WTC11 (cell line): ENCODE measurements at regions not wholly inside any gene's neighbourhood (a gene's known extent, or its start where the extent isn't known, plus 50 kb on each side); places are given as distances from the start of the nearest gene placed in this dataset.

Experiments used
- ATAC-seq: fragments of 200-7000 bp; cut with Tn5 transposase; 2 replicates; pipeline ENCODE4 v1.10.0; 2021; ENCODE audit warnings: mild to moderate bottlenecking, moderate library complexity
- CTCF ChIA-PET: fragments of 300-600 bp; sonication (Branson Sonifier 250); formaldehyde crosslinking; loops from one replicate; lab custom pipeline; 2021; ENCODE audit warnings: antibody characterized with exemption; lab: Charles Lee
- POLR2A ChIA-PET: fragments of 350-600 bp; sonication (Branson Sonifier 250); formaldehyde crosslinking; loops from one replicate; lab custom pipeline; 2021; ENCODE audit warnings: antibody characterized with exemption; lab: Charles Lee
- DNase-seq: peaks from one replicate; pipeline ENCODE4 v3.0.0; 2021; ENCODE audit warnings: low spot score
- H3K27ac Mint-ChIP-seq: 2 replicates; pipeline ENCODE4 v1.8.0; 2021; ENCODE audit warnings: mixed read lengths
- H3K27me3 Mint-ChIP-seq: 2 replicates; pipeline ENCODE4 v1.8.0; 2021; ENCODE audit warnings: low read depth, mild to moderate bottlenecking, moderate library complexity, mixed read lengths
- H3K36me3 Mint-ChIP-seq: 2 replicates; pipeline ENCODE4 v1.8.0; 2021; ENCODE audit warnings: mixed read lengths
- H3K4me1 Mint-ChIP-seq: 2 replicates; pipeline ENCODE4 v1.8.0; 2022; ENCODE audit warnings: mixed read lengths
- H3K4me3 Mint-ChIP-seq: 2 replicates; pipeline ENCODE4 v1.8.0; 2021; ENCODE audit warnings: mild to moderate bottlenecking, moderate library complexity, mixed read lengths
- H3K9me3 Mint-ChIP-seq: 2 replicates; pipeline ENCODE4 v1.8.0; 2021; ENCODE audit warnings: mixed read lengths
- FOXP1 ChIP-seq: sonication (generic); formaldehyde crosslinking; IDR thresholded peaks from 2 replicates; pipeline ENCODE4 v1.8.0; 2022; ENCODE audit warnings: missing genetic modification reagents, mild to moderate bottlenecking, moderate library complexity, borderline replicate concordance
- GTF2I ChIP-seq: fragments of 250-450 bp; sonication (Bioruptor Pico); conservative IDR thresholded peaks from 2 replicates; pipeline ENCODE4 v1.4.0; 2021; ENCODE audit warnings: mild to moderate bottlenecking
- JUN ChIP-seq: sonication (generic); formaldehyde crosslinking; IDR thresholded peaks from 2 replicates; pipeline ENCODE4 v1.8.0; 2023; ENCODE audit warnings: mild to moderate bottlenecking, missing genetic modification reagents
- NR3C1 ChIP-seq: sonication (generic); formaldehyde crosslinking; conservative IDR thresholded peaks from 2 replicates; pipeline ENCODE4 v1.8.1; 2023; ENCODE audit warnings: low read depth, mild to moderate bottlenecking, missing genetic modification reagents
- PRRX2 ChIP-seq: fragments of 250-450 bp; sonication (Bioruptor Pico); IDR thresholded peaks from 2 replicates; pipeline ENCODE4 v1.8.0; 2021; ENCODE audit warnings: mild to moderate bottlenecking
- SMAD4 ChIP-seq: sonication (generic); formaldehyde crosslinking; IDR thresholded peaks from 2 replicates; pipeline ENCODE4 v1.8.0; 2022; ENCODE audit warnings: mild to moderate bottlenecking, missing genetic modification reagents
- TCF7 ChIP-seq: sonication (generic); formaldehyde crosslinking; IDR thresholded peaks from 2 replicates; pipeline ENCODE4 v1.8.0; 2022; ENCODE audit warnings: mild to moderate bottlenecking, low read depth, missing genetic modification reagents, moderate library complexity
- ZNF232 ChIP-seq: sonication (generic); formaldehyde crosslinking; IDR thresholded peaks from 2 replicates; pipeline ENCODE4 v1.8.0; 2022; ENCODE audit warnings: mild to moderate bottlenecking, missing genetic modification reagents
- ZNF263 ChIP-seq: sonication (generic); formaldehyde crosslinking; IDR thresholded peaks from 2 replicates; pipeline ENCODE4 v1.8.1; 2022; ENCODE audit warnings: low read depth, mild to moderate bottlenecking, moderate library complexity, missing genetic modification reagents
- ZNF396 ChIP-seq: fragments of 250-450 bp; sonication (Bioruptor Pico); IDR thresholded peaks from 2 replicates; pipeline ENCODE4 v1.8.0; 2021; ENCODE audit warnings: mild to moderate bottlenecking, moderate library complexity, borderline replicate concordance
- TF ChIP-seq, protein P1 (sequence below): sonication (generic); formaldehyde crosslinking; IDR thresholded peaks from 2 replicates; pipeline ENCODE4 v1.8.0; 2022; ENCODE audit warnings: mild to moderate bottlenecking, missing genetic modification reagents
- TF ChIP-seq, protein P2 (sequence below): sonication (generic); formaldehyde crosslinking; IDR thresholded peaks from 2 replicates; pipeline ENCODE4 v1.8.1; 2022; ENCODE audit warnings: missing genetic modification reagents, borderline replicate concordance
- TF ChIP-seq, protein P3 (sequence below): fragments of 250-450 bp; sonication (Bioruptor Pico); IDR thresholded peaks from 2 replicates; pipeline ENCODE4 v1.9.0; 2021; ENCODE audit warnings: mild to moderate bottlenecking
- TF ChIP-seq, protein P4 (sequence below): fragments of 250-450 bp; sonication (Bioruptor Pico); conservative IDR thresholded peaks from 2 replicates; pipeline ENCODE4 v1.9.0; 2021; ENCODE audit warnings: mild to moderate bottlenecking

DNA sequence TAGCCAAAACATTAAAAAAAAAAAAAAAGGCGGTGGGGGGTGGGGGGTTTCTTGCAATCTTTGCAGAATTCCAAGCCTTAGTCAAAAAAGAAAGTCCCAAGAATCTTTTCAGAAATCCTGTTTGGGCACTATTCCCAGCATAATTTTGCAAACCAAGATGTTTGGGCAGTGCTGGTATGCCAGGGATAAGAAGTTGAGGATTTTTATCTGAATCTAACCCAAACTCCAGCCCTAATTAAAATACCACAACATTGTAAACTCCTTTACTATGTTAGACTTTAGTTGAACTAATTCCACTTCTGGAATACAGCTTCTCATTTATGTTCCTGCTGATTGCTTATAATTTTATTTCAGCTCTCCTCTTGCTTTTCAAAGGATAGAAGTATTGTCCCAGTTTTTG lies 504.1 kb upstream of the ADGRL2 start:
- peaks cover 9% of the 10 kb centered on the region; the same call in 1 of the 2 replicates for H3K9me3 Mint-ChIP-seq
- no peaks in the 10 kb centered on the region for H3K27me3 Mint-ChIP-seq
- peaks cover 10% of the 10 kb centered on the region for H3K4me1 Mint-ChIP-seq
- no peak overlapping the region for H3K27ac Mint-ChIP-seq
- DNase-seq (no peak), ATAC-seq (no peak)
- ChIA-PET CTCF (no interaction called here), POLR2A (no interaction called here)
- TF ChIP-seq, protein P1, sequence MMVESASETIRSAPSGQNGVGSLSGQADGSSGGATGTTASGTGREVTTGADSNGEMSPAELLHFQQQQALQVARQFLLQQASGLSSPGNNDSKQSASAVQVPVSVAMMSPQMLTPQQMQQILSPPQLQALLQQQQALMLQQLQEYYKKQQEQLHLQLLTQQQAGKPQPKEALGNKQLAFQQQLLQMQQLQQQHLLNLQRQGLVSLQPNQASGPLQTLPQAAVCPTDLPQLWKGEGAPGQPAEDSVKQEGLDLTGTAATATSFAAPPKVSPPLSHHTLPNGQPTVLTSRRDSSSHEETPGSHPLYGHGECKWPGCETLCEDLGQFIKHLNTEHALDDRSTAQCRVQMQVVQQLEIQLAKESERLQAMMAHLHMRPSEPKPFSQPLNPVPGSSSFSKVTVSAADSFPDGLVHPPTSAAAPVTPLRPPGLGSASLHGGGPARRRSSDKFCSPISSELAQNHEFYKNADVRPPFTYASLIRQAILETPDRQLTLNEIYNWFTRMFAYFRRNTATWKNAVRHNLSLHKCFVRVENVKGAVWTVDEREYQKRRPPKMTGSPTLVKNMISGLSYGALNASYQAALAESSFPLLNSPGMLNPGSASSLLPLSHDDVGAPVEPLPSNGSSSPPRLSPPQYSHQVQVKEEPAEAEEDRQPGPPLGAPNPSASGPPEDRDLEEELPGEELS (CRISPR knock-in tag) = no peak
- TF ChIP-seq, protein P2, sequence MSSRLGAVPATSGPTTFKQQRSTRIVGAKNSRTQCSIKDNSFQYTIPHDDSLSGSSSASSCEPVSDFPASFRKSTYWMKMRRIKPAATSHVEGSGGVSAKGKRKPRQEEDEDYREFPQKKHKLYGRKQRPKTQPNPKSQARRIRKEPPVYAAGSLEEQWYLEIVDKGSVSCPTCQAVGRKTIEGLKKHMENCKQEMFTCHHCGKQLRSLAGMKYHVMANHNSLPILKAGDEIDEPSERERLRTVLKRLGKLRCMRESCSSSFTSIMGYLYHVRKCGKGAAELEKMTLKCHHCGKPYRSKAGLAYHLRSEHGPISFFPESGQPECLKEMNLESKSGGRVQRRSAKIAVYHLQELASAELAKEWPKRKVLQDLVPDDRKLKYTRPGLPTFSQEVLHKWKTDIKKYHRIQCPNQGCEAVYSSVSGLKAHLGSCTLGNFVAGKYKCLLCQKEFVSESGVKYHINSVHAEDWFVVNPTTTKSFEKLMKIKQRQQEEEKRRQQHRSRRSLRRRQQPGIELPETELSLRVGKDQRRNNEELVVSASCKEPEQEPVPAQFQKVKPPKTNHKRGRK = no peak
- TF ChIP-seq SMAD4 (CRISPR knock-in tag) (no peak), ZNF263 (CRISPR knock-in tag) (no peak)
- TF ChIP-seq, protein P3, sequence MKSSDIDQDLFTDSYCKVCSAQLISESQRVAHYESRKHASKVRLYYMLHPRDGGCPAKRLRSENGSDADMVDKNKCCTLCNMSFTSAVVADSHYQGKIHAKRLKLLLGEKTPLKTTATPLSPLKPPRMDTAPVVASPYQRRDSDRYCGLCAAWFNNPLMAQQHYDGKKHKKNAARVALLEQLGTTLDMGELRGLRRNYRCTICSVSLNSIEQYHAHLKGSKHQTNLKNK = no peak
- H3K4me3 Mint-ChIP-seq = no peak overlapping the region
- H3K36me3 Mint-ChIP-seq = no peaks in the 10 kb centered on the region

DNA sequence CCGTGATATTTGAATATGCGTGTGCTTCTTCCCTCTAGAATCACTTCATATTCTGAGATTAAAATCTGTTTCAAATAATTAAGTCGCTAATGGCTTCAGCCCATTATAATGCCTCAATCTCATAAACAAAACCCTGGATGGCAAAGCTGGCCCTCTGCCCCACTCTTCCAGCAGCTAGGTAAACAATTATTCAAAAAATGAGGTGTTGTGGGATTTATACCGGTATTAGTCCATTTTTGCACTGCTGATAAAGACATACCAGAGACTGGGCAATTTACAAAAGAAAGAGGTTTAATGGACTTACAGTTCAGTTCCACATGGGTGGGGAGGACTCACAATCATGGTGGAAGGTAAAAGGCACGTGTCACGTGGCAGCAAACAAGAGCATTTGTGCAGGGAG lies 510.4 kb upstream of the ADGRL2 start:
- ChIA-PET POLR2A (no interaction called here), CTCF (no interaction called here)
- DNase-seq (no peak), ATAC-seq (no peak)
- H3K27me3 Mint-ChIP-seq = no peaks in the 10 kb centered on the region
- no peaks in the 10 kb centered on the region for H3K4me1 Mint-ChIP-seq
- H3K4me3 Mint-ChIP-seq = no peak overlapping the region
- H3K9me3 Mint-ChIP-seq = peaks cover 14% of the 10 kb centered on the region; the same call in 1 of the 2 replicates
- H3K27ac Mint-ChIP-seq = no peak overlapping the region
- TF ChIP-seq, protein P1 (CRISPR knock-in tag) = no peak
- TF ChIP-seq PRRX2 (CRISPR knock-in tag) = no peak
- no peak for TF ChIP-seq NR3C1
- no peak for TF ChIP-seq FOXP1 (CRISPR knock-in tag)
- no peak for TF ChIP-seq TCF7 (CRISPR knock-in tag)
- TF ChIP-seq JUN (CRISPR knock-in tag) = no peak
- TF ChIP-seq ZNF396 (CRISPR knock-in tag) = no peak
- TF ChIP-seq, protein P4, sequence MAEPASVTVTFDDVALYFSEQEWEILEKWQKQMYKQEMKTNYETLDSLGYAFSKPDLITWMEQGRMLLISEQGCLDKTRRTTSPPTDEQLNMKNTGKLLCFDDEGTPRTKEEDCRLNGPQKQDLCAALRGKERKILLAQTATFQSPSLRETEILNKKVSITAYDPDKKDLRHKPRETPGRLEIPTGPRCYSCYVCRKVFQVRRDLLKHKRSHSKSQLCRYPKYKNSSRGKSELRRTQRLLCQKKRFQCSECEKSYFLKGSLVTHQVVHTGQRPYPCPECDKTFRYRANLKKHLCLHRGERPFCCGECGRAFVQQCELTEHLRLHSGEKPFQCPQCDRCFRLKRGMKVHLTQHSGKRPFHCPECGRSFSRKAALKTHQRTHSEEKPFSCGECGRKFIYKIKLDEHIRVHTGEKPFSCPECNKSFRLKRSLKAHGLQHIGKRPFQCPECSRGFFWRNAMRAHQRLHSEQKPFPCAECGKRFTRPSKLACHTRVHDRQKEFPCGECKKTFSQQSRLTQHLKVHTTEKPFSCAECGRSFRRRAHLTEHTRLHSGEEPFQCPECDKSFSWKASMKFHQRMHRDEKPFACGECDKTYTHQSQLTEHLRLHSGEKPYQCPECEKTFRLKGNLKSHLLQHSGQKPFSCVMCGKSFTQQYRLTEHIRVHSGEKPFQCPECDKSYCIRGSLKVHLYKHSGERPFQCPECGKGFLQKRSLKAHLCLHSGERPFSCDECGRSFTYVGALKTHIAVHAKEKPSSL (CRISPR knock-in tag) = no peak
- TF ChIP-seq GTF2I (CRISPR knock-in tag) = no peak
- TF ChIP-seq, protein P2 = no peak
- no peak for TF ChIP-seq ZNF232 (CRISPR knock-in tag)
- TF ChIP-seq, all 79 proteins: peak for 0
- no peaks in the 10 kb centered on the region for H3K36me3 Mint-ChIP-seq
